ENCODE measurements at regions not wholly inside any gene's neighbourhood (a gene's known extent, or its start where the extent isn't known, plus 50 kb on each side); places are given as distances from the start of the nearest gene placed in this dataset.

GRCh38 chr11:116101902-116102301 lies 597.7 kb upstream of the CADM1 start:
- no peaks in the 10 kb centered on the region for H3K9me3 Mint-ChIP-seq
- Histone ChIP-seq H3K4me1 (ENCODE audit: control insufficient read depth, insufficient read depth, low read length) (peaks cover 7% of the 10 kb centered on the region), H3K27ac (ENCODE audit: low read depth, low read length) (no peak overlapping the region), H3K27me3 (ENCODE audit: control insufficient read depth, insufficient read depth, low read length, poor library complexity, severe bottlenecking) (no peaks in the 10 kb centered on the region), H3K9ac (ENCODE audit: extremely low read depth, low read length, poor library complexity, severe bottlenecking) (no peak overlapping the region), H3K4me3 (ENCODE audit: low read length) (no peak overlapping the region), H3K9me3 (ENCODE audit: control insufficient read depth, low read length) (no peaks in the 10 kb centered on the region), H3K36me3 (ENCODE audit: control insufficient read depth, insufficient read depth, low read length) (no peaks in the 10 kb centered on the region)
- no peak for TF ChIP-seq CTCF (conservative IDR thresholded peaks at IDR 0.05)
- H3K27me3 Mint-ChIP-seq (ENCODE audit: insufficient read depth) = peaks cover 39% of the 10 kb centered on the region
- no peaks in the 10 kb centered on the region for H3K36me3 Mint-ChIP-seq (ENCODE audit: low read depth)
- H3K4me3 Mint-ChIP-seq = no peak overlapping the region
- peaks cover 21% of the 10 kb centered on the region for H3K4me1 Mint-ChIP-seq
- DNase-seq = no peak
- 84 to 96% methylated on average over 2 to 3 of the region's 3 CpGs for WGBS, 2 experiments (ENCODE audit: insufficient coverage in 1 of 2, insufficient read length in 1 of 2)
- no peak overlapping the region for H3K27ac Mint-ChIP-seq

GRCh38 chr11:116100016-116100415 lies 595.8 kb upstream of the CADM1 start:
- H3K9me3 ChIP-seq (ENCODE audit: control insufficient read depth, low read length) = no peaks in the 10 kb centered on the region
- H3K36me3 ChIP-seq (ENCODE audit: control insufficient read depth, insufficient read depth, low read length) = no peaks in the 10 kb centered on the region
- H3K9me3 Mint-ChIP-seq = no peaks in the 10 kb centered on the region
- H3K4me1 ChIP-seq (ENCODE audit: control insufficient read depth, insufficient read depth, low read length) = peaks cover 7% of the 10 kb centered on the region
- no peak for TF ChIP-seq CTCF (conservative IDR thresholded peaks at IDR 0.05)
- H3K4me3 Mint-ChIP-seq = no peak overlapping the region
- no peaks in the 10 kb centered on the region for H3K36me3 Mint-ChIP-seq (ENCODE audit: low read depth)
- no peak overlapping the region for H3K27ac Mint-ChIP-seq
- H3K4me3 ChIP-seq (ENCODE audit: low read length) = no peak overlapping the region
- DNase-seq = no peak
- H3K27me3 Mint-ChIP-seq (ENCODE audit: insufficient read depth) = peaks cover 31% of the 10 kb centered on the region
- peaks cover 27% of the 10 kb centered on the region for H3K4me1 Mint-ChIP-seq
- H3K27ac ChIP-seq (ENCODE audit: low read depth, low read length) = no peak overlapping the region
- H3K27me3 ChIP-seq (ENCODE audit: control insufficient read depth, insufficient read depth, low read length, poor library complexity, severe bottlenecking) = no peaks in the 10 kb centered on the region
- WGBS, 2 experiments (ENCODE audit: insufficient coverage in 1 of 2, insufficient read length in 1 of 2) = 86 to 97% methylated on average over 1 to 2 of the region's 2 CpGs
- no peak overlapping the region for H3K9ac ChIP-seq (ENCODE audit: extremely low read depth, low read length, poor library complexity, severe bottlenecking)

- no peak overlapping the region for H3K27ac ChIP-seq (ENCODE audit: low read depth, low read length)
- Mint-ChIP-seq H3K27ac (no peak overlapping the region), H3K4me3 (no peak overlapping the region), H3K9me3 (no peaks in the 10 kb centered on the region), H3K4me1 (peaks cover 27% of the 10 kb centered on the region), H3K36me3 (ENCODE audit: low read depth) (no peaks in the 10 kb centered on the region), H3K27me3 (ENCODE audit: insufficient read depth) (peaks cover 26% of the 10 kb centered on the region)
- H3K27me3 ChIP-seq (ENCODE audit: control insufficient read depth, insufficient read depth, low read length, poor library complexity, severe bottlenecking) = no peaks in the 10 kb centered on the region
- TF ChIP-seq CTCF (conservative IDR thresholded peaks at IDR 0.05) = no peak
- peaks cover 7% of the 10 kb centered on the region for H3K4me1 ChIP-seq (ENCODE audit: control insufficient read depth, insufficient read depth, low read length)
- no peaks in the 10 kb centered on the region for H3K9me3 ChIP-seq (ENCODE audit: control insufficient read depth, low read length)
- H3K4me3 ChIP-seq (ENCODE audit: low read length) = no peak overlapping the region
- no peak for DNase-seq
- 85 to 90% methylated on average over 6 of the region's 6 CpGs for WGBS, 2 experiments (ENCODE audit: insufficient coverage in 1 of 2, insufficient read length in 1 of 2)
- no peak overlapping the region for H3K9ac ChIP-seq (ENCODE audit: extremely low read depth, low read length, poor library complexity, severe bottlenecking)
- no peaks in the 10 kb centered on the region for H3K36me3 ChIP-seq (ENCODE audit: control insufficient read depth, insufficient read depth, low read length)
Measured at GRCh38 chr11:116099541-116099940, 595.3 kb upstream of the CADM1 start.

Measured in endodermal cell (in vitro differentiated cells).